ENCODE measurements at regions not wholly inside any gene's neighbourhood (a gene's known extent, or its start where the extent isn't known, plus 50 kb on each side); places are given as distances from the start of the nearest gene placed in this dataset.

GRCh38 chr2:2610751-2611150 lies 279.7 kb upstream of the MYT1L start:
- no peak for TF ChIP-seq ZFP30 (CRISPR knock-in tag; IDR thresholded peaks at IDR 0.05)
- ATAC-seq: no peak

- ATAC-seq: no peak
Measured at GRCh38 chr2:2600366-2600765, 269.3 kb upstream of the MYT1L start.

GRCh38 chr2:2599441-2599840 lies 268.4 kb upstream of the MYT1L start:
- no peak for TF ChIP-seq TSHZ2 (CRISPR knock-in tag; IDR thresholded peaks at IDR 0.05)
- ATAC-seq: no peak

More at GRCh38 chr2:2600366-2600765, 269.3 kb upstream of the MYT1L start:
- TF ChIP-seq ISL1 (CRISPR knock-in tag; IDR thresholded peaks at IDR 0.05) (no peak), CSDC2 (CRISPR knock-in tag; IDR thresholded peaks at IDR 0.05) (no peak), RARB (CRISPR knock-in tag; IDR thresholded peaks at IDR 0.05) (no peak), TCF4 (CRISPR knock-in tag; IDR thresholded peaks at IDR 0.05; ENCODE audit: borderline replicate concordance) (no peak)

GRCh38 chr2:2597712-2598111 lies 266.6 kb upstream of the MYT1L start:
- TF ChIP-seq ZNF70 (CRISPR knock-in tag; IDR thresholded peaks at IDR 0.05): no peak
- no peak for TF ChIP-seq ESRRG (CRISPR knock-in tag; IDR thresholded peaks at IDR 0.05)
- no peak for TF ChIP-seq ZNF565 (CRISPR knock-in tag; conservative IDR thresholded peaks at IDR 0.05; ENCODE audit: low read depth)
- TF ChIP-seq PATZ1 (CRISPR knock-in tag; IDR thresholded peaks at IDR 0.05; ENCODE audit: borderline replicate concordance): no peak
- no peak for TF ChIP-seq OSR1 (CRISPR knock-in tag; IDR thresholded peaks at IDR 0.05)
- no peak for TF ChIP-seq CSDC2 (CRISPR knock-in tag; IDR thresholded peaks at IDR 0.05)
- TF ChIP-seq SNAI2 (CRISPR knock-in tag; IDR thresholded peaks at IDR 0.05): no peak
- no peak for TF ChIP-seq ISL1 (CRISPR knock-in tag; IDR thresholded peaks at IDR 0.05)
- TF ChIP-seq ZFP30 (CRISPR knock-in tag; IDR thresholded peaks at IDR 0.05): no peak
- TF ChIP-seq ARNTL (CRISPR knock-in tag; IDR thresholded peaks at IDR 0.05; ENCODE audit: borderline replicate concordance, low read depth): no peak
- ATAC-seq: no peak

- no peak for ATAC-seq
- TF ChIP-seq ZFP3 (CRISPR knock-in tag; IDR thresholded peaks at IDR 0.05) (no peak), ESRRG (CRISPR knock-in tag; IDR thresholded peaks at IDR 0.05) (no peak), CSRNP3 (CRISPR knock-in tag; IDR thresholded peaks at IDR 0.05) (no peak), ZNF565 (CRISPR knock-in tag; conservative IDR thresholded peaks at IDR 0.05; ENCODE audit: low read depth) (no peak), OSR1 (CRISPR knock-in tag; IDR thresholded peaks at IDR 0.05) (no peak), POU6F1 (CRISPR knock-in tag; IDR thresholded peaks at IDR 0.05; ENCODE audit: borderline replicate concordance, low read depth) (no peak), RARB (CRISPR knock-in tag; IDR thresholded peaks at IDR 0.05) (no peak), PPARA (CRISPR knock-in tag; IDR thresholded peaks at IDR 0.05; ENCODE audit: borderline replicate concordance) (no peak), GLIS3 (CRISPR knock-in tag; IDR thresholded peaks at IDR 0.05) (no peak), CREB5 (CRISPR knock-in tag; IDR thresholded peaks at IDR 0.05; ENCODE audit: low read depth) (no peak), ZNF8 (CRISPR knock-in tag; IDR thresholded peaks at IDR 0.05) (no peak), CSDC2 (CRISPR knock-in tag; IDR thresholded peaks at IDR 0.05) (no peak), ZFP30 (CRISPR knock-in tag; IDR thresholded peaks at IDR 0.05) (no peak), TSHZ2 (CRISPR knock-in tag; IDR thresholded peaks at IDR 0.05) (no peak), TCF4 (CRISPR knock-in tag; IDR thresholded peaks at IDR 0.05; ENCODE audit: borderline replicate concordance) (no peak), TOX (CRISPR knock-in tag; IDR thresholded peaks at IDR 0.05; ENCODE audit: borderline replicate concordance) (no peak)
Measured at GRCh38 chr2:2591542-2591940, 260.5 kb upstream of the MYT1L start.

All from SK-N-SH treated with all-trans-retinoic acid at 6 μM for 48 hours (cell line).